K562 (cell line): ENCODE measurements at regions not wholly inside any gene's neighbourhood (a gene's known extent, or its start where the extent isn't known, plus 50 kb on each side); places are given as distances from the start of the nearest gene placed in this dataset.

Source experiments
- FOXM1 ChIP-seq, 2 experiments: fragments of 450-650 bp in 1 of 2; sonication (generic) in 1 of 2; formaldehyde crosslinking in 1 of 2; IDR thresholded peaks; 2 replicates each; pipeline versions ENCODE4 v1.6.1 to v1.9.0; 2017 to 2022; ENCODE audit warnings: low read depth in 2 of 2, mild to moderate bottlenecking in 2 of 2, missing genetic modification reagents in 1 of 2, moderate library complexity in 1 of 2
- KDM4B ChIP-seq, 2 experiments: fragments of 450-650 bp in 1 of 2; sonication (generic) in 1 of 2; IDR thresholded peaks; 2 replicates each; pipeline ENCODE4 v1.6.1; 2016 to 2017; ENCODE audit warnings: borderline replicate concordance in 2 of 2, antibody characterized with exemption in 1 of 2, low read depth in 1 of 2, mild to moderate bottlenecking in 1 of 2
- PHF8 ChIP-seq: fragments of 200-600 bp; sonication (generic); IDR thresholded peaks from 2 replicates; pipeline ENCODE4 v1.6.1; 2012; ENCODE audit warnings: mixed run types, mild to moderate bottlenecking, inconsistent platforms, low read length, moderate library complexity, borderline replicate concordance
- POLR2A ChIP-seq: fragments of 450-650 bp; conservative IDR thresholded peaks from 2 replicates; pipeline ENCODE4 v1.6.1; 2016
- RHOXF2B ChIP-seq: fragments of 250-450 bp; sonication (Bioruptor Pico); conservative IDR thresholded peaks from 2 replicates; pipeline ENCODE4 v1.5.1; 2021
- ZNF408 ChIP-seq: fragments of 250-450 bp; sonication (Bioruptor Pico); IDR thresholded peaks from 2 replicates; pipeline ENCODE4 v1.4.0; 2020; ENCODE audit warnings: low read depth, mild to moderate bottlenecking, moderate library complexity

DNA sequence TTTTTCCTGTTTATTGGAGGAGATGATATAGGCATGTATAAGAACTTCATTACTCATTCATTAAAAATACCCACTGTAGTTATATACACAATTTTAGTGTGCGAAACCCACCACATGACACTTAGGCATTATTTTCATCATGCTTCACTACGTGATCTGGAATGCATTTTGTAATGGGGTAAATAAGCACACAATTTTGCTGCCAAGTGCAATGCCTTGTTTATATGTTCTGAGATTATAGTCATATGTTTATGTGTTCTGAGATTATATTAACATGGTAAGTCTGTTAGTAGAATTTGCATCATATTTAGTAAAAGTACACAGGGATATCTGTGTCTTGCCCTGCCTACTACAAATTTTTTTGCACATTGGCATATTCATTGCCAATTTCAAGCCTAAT lies 1123.0 kb downstream of the LRFN5 start:
- TF ChIP-seq FOXM1 (IDR thresholded peaks at IDR 0.05; ENCODE audit: low read depth): no peak
- no peak for TF ChIP-seq FOXM1 (CRISPR knock-in tag; IDR thresholded peaks at IDR 0.05; ENCODE audit: low read depth)
- no peak for TF ChIP-seq KDM4B (IDR thresholded peaks at IDR 0.05; ENCODE audit: borderline replicate concordance in 2 of 2, low read depth in 1 of 2)
- TF ChIP-seq POLR2A: no peak
- TF ChIP-seq PHF8: no peak
- TF ChIP-seq ZNF408: no peak
- no peak for TF ChIP-seq RHOXF2B (CRISPR knock-in tag)
